HEK293T (cell line): ENCODE measurements at regions not wholly inside any gene's neighbourhood (a gene's known extent, or its start where the extent isn't known, plus 50 kb on each side); places are given as distances from the start of the nearest gene placed in this dataset.

ENCODE experiments used
- ARNT ChIP-seq: fragments of 450-650 bp; IDR thresholded peaks from 2 replicates; pipeline ENCODE4 v1.6.1; 2017; ENCODE audit warnings: mild to moderate bottlenecking
- BHLHE40 ChIP-seq: fragments of 450-650 bp; IDR thresholded peaks from 2 replicates; pipeline ENCODE4 v1.6.1; 2016; ENCODE audit warnings: mild to moderate bottlenecking, moderate library complexity, borderline replicate concordance
- ELF4 ChIP-seq: fragments of 450-650 bp; IDR thresholded peaks from 2 replicates; pipeline ENCODE4 v1.6.1; 2017; ENCODE audit warnings: antibody characterized with exemption
- FOXK2 ChIP-seq: fragments of 450-650 bp; IDR thresholded peaks from 2 replicates; pipeline ENCODE4 v1.6.1; 2016; ENCODE audit warnings: mild to moderate bottlenecking
- FOXM1 ChIP-seq: fragments of 450-650 bp; IDR thresholded peaks from 2 replicates; pipeline ENCODE4 v1.6.1; 2017; ENCODE audit warnings: mild to moderate bottlenecking, borderline replicate concordance
- HDGF ChIP-seq: fragments of 450-650 bp; IDR thresholded peaks from 2 replicates; pipeline ENCODE4 v1.6.1; 2017; ENCODE audit warnings: antibody characterized with exemption, borderline replicate concordance
- L3MBTL2 ChIP-seq: fragments of 450-650 bp; conservative IDR thresholded peaks from 2 replicates; pipeline ENCODE4 v1.6.1; 2016; ENCODE audit warnings: mild to moderate bottlenecking
- LEF1 ChIP-seq: fragments of 450-650 bp; IDR thresholded peaks from 2 replicates; pipeline ENCODE4 v1.6.1; 2017; ENCODE audit warnings: mild to moderate bottlenecking, borderline replicate concordance
- NFRKB ChIP-seq: fragments of 450-650 bp; IDR thresholded peaks from 2 replicates; pipeline ENCODE4 v1.6.1; 2016; ENCODE audit warnings: mild to moderate bottlenecking, moderate library complexity
- SP1 ChIP-seq: fragments of 450-650 bp; IDR thresholded peaks from 2 replicates; pipeline ENCODE4 v1.6.1; 2017
- ZNF384 ChIP-seq: fragments of 450-650 bp; IDR thresholded peaks from 2 replicates; pipeline ENCODE4 v1.6.1; 2016

DNA sequence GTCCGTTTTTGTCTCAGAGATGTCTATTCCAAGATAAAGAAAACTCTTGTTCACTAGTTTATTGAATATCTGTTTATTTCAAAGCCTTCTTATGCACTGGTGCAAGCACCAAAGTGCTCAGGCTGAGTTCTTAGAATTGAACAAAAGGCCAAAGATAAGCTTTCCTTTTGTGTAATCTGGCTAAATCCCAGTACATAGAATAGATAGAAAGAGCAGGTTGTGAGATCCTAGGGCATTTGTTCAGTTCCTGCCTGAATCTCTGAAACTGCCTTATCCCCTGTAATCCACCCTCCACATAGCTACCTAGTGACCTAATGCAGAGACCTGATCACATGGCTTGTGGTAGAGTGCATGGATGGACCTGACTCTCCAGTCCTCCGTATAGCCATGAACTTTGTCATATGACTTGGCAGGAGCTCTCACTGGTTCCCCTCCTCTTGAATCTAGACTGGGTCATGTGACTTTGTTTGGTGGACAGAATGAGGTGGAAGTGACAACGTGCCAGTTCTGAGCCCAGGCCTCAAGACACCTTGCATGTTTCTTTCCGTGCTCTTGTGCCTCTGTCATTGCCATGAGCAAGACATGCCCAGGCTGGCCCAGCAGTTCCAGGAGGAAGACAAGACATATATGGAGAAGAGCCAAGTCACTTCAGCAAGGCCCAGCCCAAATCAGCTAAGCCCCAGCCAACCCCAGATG lies 139.3 kb upstream of the SHB start:
- TF ChIP-seq SP1 (no peak), ZNF384 (no peak), FOXM1 (no peak), NFRKB (no peak), ELF4 (no peak), HDGF (no peak), BHLHE40 (no peak), FOXK2 (no peak), LEF1 (no peak), L3MBTL2 (no peak), ARNT (no peak)
